NCI-H1436 treated with DMSO at 0.1 percent for 48 hours (cell line): ENCODE measurements at regions not wholly inside any gene's neighbourhood (a gene's known extent, or its start where the extent isn't known, plus 50 kb on each side); places are given as distances from the start of the nearest gene placed in this dataset.

Experiments used
- DNase-seq: peaks from one replicate; lab custom pipeline; 2025; lab: John Stamatoyannopoulos, UW

- DNase-seq: no peak
Observed at GRCh38 chr20:63086421-63087235, 79.9 kb upstream of the BHLHE23 start.

- no peak for DNase-seq
Observed at GRCh38 chr20:63085151-63085861, 78.5 kb upstream of the BHLHE23 start.

GRCh38 chr20:63084563-63084927, 77.8 kb upstream of the BHLHE23 start:
- DNase-seq: no peak

DNA sequence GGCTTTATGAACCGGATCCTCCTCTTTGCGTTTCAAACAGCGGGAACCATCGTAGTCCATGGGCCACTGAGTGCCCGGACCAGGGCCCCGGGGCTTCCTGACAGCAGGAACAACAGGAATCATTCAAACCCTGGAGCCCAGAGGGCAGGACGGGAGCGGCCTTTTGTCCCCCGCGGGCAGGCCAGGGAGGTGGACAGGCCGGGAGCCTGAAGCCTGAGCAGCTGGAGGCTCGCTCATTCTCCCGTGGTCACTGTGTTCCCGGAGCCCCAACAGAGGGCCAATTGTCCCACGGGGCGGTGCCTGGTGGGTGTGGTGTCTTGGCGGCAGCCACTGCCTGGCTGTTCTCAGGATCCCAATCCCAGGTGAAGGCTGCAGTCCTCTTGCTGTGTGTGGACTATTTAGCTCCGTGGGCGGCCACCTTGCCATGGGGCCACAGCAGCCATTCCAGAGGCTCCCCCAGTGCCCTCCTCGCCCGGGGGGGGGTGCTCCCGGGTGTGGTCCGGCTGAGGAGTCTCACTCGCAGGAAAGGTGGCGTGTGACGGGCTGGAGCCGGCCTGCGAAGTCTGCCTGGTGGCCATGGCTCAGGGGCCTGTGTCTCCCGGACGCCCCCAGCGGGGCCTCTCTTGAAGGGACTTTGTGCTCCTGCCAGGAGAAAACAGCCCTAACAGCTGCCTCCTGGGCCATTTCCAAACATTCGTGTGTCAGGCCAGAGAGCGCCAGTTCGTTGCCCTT, 77.2 kb upstream of the BHLHE23 start:
- DNase-seq: no peak

GRCh38 chr20:63082939-63083735, 76.4 kb upstream of the BHLHE23 start:
- DNase-seq: no peak

GRCh38 chr20:63082308-63082938, 75.7 kb upstream of the BHLHE23 start:
- no peak for DNase-seq

DNA sequence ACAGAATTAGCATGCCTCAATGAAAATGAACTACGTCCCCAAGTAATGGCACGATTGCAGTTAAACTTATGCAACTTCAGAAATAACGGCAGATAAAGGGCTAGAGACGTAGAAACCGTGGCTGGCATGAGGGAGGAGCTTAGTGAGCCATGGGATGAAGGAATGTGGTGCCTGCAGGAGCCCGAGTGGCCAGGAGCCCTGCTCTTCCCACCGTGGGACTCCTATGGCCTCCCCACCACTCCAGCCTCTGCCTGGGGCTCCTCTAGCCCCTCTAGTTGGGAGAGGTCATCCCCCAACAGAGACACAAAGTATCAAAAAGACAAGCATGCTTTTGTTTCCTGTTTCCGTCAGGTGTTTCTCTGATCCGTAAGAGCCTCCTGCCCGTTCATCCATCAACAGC, 75.1 kb upstream of the BHLHE23 start:
- DNase-seq: no peak

DNA sequence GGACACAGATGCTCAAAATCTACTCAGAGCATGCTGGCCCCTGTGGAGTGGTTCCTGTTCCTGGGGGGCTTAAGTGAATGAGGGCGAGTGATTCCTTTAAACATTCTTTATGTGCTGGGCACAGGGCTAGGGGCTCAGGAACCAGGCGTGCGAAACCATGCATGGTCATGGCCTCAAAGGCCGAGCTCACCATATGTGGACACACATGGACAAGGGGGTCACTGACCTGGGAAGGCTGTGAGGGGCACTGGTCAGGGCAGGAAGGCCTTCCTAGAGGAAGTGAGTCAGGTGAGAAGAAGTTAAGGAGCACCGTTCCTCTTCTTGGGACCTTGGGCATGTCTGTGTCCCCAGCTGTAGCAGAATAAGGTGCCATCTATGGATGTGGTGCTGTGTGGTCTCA, 74.6 kb upstream of the BHLHE23 start:
- no peak for DNase-seq

DNA sequence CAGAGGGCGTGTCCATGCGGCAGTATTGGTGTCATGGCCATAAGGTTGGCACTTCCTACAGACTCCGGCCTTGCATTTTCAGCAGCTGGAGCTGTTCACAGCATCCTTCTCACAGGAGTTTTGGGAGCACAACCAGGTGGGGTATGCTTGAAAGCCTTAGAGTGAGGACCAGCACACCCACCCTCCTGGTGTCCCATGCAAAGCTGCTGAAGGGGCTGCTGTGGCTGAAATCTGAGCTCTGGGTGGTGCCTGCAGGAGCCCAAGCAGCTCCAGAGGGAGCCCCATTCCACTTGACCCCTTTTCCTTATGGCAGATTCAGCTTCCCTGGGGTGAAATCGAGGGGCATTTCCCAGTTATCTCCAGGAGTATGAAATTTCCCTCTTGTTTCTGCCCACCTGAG, 74.0 kb upstream of the BHLHE23 start:
- no peak for DNase-seq

DNA sequence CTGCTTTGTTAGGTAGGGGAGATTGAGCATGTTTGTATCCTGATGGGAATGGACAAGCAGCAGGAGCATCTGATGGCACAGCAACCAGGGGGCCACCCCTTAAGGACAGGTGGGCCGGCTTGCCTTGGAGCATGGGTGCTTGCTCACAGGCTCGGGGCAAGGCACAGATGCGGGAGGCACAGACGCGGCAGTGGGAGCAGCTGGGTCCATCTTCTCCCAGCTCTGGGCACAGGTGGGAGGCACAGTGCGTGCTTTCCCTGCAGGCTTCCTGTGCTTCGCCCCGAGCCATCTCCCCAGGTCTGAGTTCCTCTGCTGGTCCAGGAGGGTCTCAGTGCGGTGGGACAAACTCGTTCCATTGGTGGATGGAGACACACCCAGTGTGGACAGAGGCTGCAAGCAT, 73.6 kb upstream of the BHLHE23 start:
- DNase-seq: no peak

GRCh38 chr20:63079971-63080370, 73.2 kb upstream of the BHLHE23 start:
- DNase-seq: no peak

DNA sequence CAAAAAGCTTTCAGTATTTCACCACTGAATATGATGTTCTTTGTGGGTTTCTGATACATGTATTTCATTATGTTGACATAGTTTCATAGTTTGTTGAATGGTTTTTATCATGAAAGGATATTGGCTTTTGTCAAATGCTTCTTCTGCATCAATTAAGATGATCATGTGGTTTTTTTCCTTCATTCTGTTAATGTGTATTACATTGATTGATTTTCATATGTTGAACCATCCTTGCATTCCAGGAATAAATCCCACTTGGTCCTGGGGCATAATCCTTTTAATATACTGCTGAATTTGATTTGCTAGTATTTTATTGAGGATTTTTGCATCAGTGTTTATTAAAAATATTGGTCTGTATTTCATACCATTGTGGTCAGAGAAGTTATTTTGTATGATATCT, 70.9 kb upstream of the BHLHE23 start:
- DNase-seq: no peak

DNA sequence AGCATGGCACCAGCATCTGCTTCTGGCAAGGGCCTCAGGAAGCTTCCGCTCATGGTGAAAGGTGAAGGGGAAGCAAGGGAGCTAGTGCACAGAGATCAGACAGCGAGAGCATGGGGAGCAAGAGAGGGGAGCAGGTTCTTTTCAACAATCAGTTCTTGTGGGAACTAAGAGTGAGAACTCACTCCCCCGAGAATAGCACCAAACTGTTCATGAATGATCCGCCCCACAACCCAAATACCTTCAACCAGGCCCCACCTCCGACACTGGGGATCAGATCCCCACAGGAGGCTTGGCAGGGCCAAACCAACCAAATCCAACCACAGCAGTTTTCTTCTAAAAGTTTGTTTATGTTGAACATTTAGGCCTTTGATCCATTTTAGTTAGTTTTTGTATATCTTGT, 69.7 kb upstream of the BHLHE23 start:
- no peak for DNase-seq

GRCh38 chr20:63074631-63075030, 67.9 kb upstream of the BHLHE23 start:
- no peak for DNase-seq

GRCh38 chr20:63074182-63074581, 67.4 kb upstream of the BHLHE23 start:
- DNase-seq: no peak

DNA sequence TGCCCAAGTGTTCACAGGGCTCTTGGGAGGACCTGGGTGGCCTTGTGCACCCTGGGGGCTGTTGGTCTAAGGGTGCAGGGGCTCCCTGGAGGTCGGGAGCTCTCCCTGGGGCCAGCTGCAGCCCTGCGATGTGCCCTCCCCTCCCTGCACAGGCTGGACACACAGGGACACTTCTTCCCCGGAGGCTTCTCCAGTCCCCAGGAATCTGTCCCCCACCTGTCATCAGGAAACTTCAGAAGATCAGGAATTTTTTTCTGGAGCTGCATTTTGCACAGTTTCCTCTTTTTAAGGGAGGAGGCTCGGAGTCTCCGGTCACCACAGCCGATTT, 66.9 kb upstream of the BHLHE23 start:
- DNase-seq: no peak

DNA sequence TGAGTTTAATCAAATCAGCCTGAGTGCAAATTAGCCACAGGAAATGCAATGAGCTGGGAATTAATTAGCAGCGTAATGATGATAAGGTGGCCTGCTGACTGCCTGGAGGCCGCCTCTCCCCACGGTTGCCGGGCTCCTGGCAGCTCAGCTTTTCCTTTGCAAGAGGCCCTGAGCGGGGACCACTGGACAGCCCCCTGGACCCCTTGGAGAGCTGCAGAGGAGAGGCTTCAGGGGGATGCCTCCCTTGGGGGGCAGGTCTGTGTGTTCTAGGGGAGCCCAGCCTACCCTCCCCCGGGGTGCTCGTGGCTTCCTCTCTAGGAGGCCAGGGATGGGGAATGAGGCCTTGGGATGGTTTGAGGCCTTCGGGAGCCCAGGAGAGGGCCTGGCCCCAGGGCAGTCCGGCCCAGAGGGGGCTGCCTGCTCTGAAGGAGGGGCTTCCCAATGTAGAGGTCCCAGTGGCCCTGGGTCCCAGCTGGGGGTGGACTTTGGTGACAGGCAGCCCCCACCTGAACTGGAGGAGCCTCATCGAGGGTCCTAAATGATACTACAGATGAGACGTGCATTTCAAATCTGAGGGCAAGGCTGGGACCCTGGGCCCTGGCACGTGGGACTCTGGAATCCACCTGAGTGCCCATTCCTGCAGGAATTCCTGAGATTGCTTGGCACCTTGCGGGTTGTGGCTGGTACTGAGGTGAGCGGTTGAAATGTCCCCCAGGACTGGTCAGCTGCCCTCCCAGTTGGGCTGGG, 66.4 kb upstream of the BHLHE23 start:
- DNase-seq: no peak

- no peak for DNase-seq
Observed at GRCh38 chr20:63072231-63072791, 65.5 kb upstream of the BHLHE23 start.

GRCh38 chr20:63071541-63072181, 64.9 kb upstream of the BHLHE23 start:
- no peak for DNase-seq
